Islet precursor cell (in vitro differentiated cells): ENCODE measurements at regions not wholly inside any gene's neighbourhood (a gene's known extent, or its start where the extent isn't known, plus 50 kb on each side); places are given as distances from the start of the nearest gene placed in this dataset.

ENCODE experiments used
- DNase-seq: peaks from one replicate; pipeline ENCODE4 v3.0.0-alpha.2; 2018

- no peak for DNase-seq
These were observed 265.7 kb downstream of the SNAPC1 start for GRCh38 chr14:62027958-62028357.

GRCh38 chr14:62029569-62029924, 267.3 kb downstream of the SNAPC1 start:
- no peak for DNase-seq

- no peak for DNase-seq
These were observed 268.2 kb downstream of the SNAPC1 start for GRCh38 chr14:62030387-62030786.

- DNase-seq = no peak
These were observed 269.3 kb downstream of the SNAPC1 start for GRCh38 chr14:62031504-62031903.

- no peak for DNase-seq
These were observed 291.0 kb downstream of the SNAPC1 start for GRCh38 chr14:62053188-62053587.

GRCh38 chr14:62056789-62057188, 294.6 kb downstream of the SNAPC1 start:
- DNase-seq = no peak

GRCh38 chr14:62062645-62063044, 300.4 kb downstream of the SNAPC1 start:
- no peak for DNase-seq

GRCh38 chr14:62064751-62065323, 302.6 kb downstream of the SNAPC1 start:
- DNase-seq = no peak

- no peak for DNase-seq
These were observed 304.1 kb downstream of the SNAPC1 start for GRCh38 chr14:62066304-62066703.

GRCh38 chr14:62071039-62071438, 308.8 kb downstream of the SNAPC1 start:
- peak; percentile 61 for DNase-seq

GRCh38 chr14:62076368-62076767, 314.1 kb downstream of the SNAPC1 start:
- DNase-seq = no peak

GRCh38 chr14:62076825-62077605, 314.8 kb downstream of the SNAPC1 start:
- DNase-seq = no peak

GRCh38 chr14:62077676-62078261, 315.5 kb downstream of the SNAPC1 start:
- DNase-seq = no peak

GRCh38 chr14:62079038-62079437, 316.8 kb downstream of the SNAPC1 start:
- no peak for DNase-seq

- DNase-seq = no peak
These were observed 318.9 kb downstream of the SNAPC1 start for GRCh38 chr14:62081012-62081612.

- no peak for DNase-seq
These were observed 319.7 kb downstream of the SNAPC1 start for GRCh38 chr14:62081951-62082350.

GRCh38 chr14:62082779-62083178, 320.6 kb downstream of the SNAPC1 start:
- no peak for DNase-seq

GRCh38 chr14:62084020-62084419, 321.8 kb downstream of the SNAPC1 start:
- DNase-seq = no peak

GRCh38 chr14:62087191-62087590, 325.0 kb downstream of the SNAPC1 start:
- DNase-seq = no peak

- no peak for DNase-seq
These were observed 331.5 kb downstream of the SNAPC1 start for GRCh38 chr14:62093736-62094135.

- no peak for DNase-seq
These were observed 334.9 kb downstream of the SNAPC1 start for GRCh38 chr14:62097072-62097471.

GRCh38 chr14:62097824-62098223, 335.6 kb downstream of the SNAPC1 start:
- no peak for DNase-seq

GRCh38 chr14:62098357-62098756, 336.1 kb downstream of the SNAPC1 start:
- no peak for DNase-seq

- DNase-seq = no peak
These were observed 336.9 kb downstream of the SNAPC1 start for GRCh38 chr14:62099091-62099490.
